Fibroblast of lung (primary cell): ENCODE measurements at regions not wholly inside any gene's neighbourhood (a gene's known extent, or its start where the extent isn't known, plus 50 kb on each side); places are given as distances from the start of the nearest gene placed in this dataset.

Experiments
- DNase-seq, 2 donors: peaks; one replicate each; pipeline versions ENCODE4 v3.0.0 to v3.0.0-alpha.2; 2010; ENCODE audit warnings: low read depth in 2 of 2
- H2AFZ ChIP-seq: 2 replicates; pipeline ENCODE4 v1.5.1; 2012; ENCODE audit warnings: low read length, control low read depth, inconsistent platforms
- H3K27ac ChIP-seq: 2 replicates; pipeline ENCODE4 v1.5.1; 2011; ENCODE audit warnings: low read length, control low read depth; ENCODE audit not compliant: insufficient read depth
- H3K27me3 ChIP-seq: 2 replicates; pipeline ENCODE4 v1.5.1; 2011; ENCODE audit warnings: mild to moderate bottlenecking, low read length; ENCODE audit not compliant: control insufficient read depth, insufficient read depth
- H3K36me3 ChIP-seq: 2 replicates; pipeline ENCODE4 v1.5.1; 2011; ENCODE audit warnings: low read length; ENCODE audit not compliant: control insufficient read depth, insufficient read depth
- H3K4me1 ChIP-seq: 2 replicates; pipeline ENCODE4 v1.5.1; 2011; ENCODE audit warnings: low read length; ENCODE audit not compliant: control insufficient read depth, insufficient read depth; ENCODE audit errors: extremely low read depth
- H3K4me2 ChIP-seq: 2 replicates; pipeline ENCODE4 v1.5.1; 2011; ENCODE audit warnings: low read length, control low read depth; ENCODE audit not compliant: insufficient read depth; ENCODE audit errors: extremely low read depth
- H3K4me3 ChIP-seq, 4 experiments: fragments of 200-600 bp in 1 of 4; sonication (generic) in 1 of 4; replicated peaks in 1 of 4; 2 replicates each; pipeline ENCODE4 v1.5.1; 2011 to 2016; ENCODE audit warnings: low read length in 4 of 4, low read depth in 3 of 4, mild to moderate bottlenecking in 3 of 4, control low read depth in 2 of 4, inconsistent platforms in 1 of 4, mixed read lengths in 1 of 4; ENCODE audit not compliant: insufficient read depth in 1 of 4; ENCODE audit errors: control extremely low read depth in 1 of 4
- H3K79me2 ChIP-seq: 2 replicates; pipeline ENCODE4 v1.5.1; 2012; ENCODE audit warnings: mild to moderate bottlenecking, low read length, inconsistent platforms; ENCODE audit not compliant: control insufficient read depth, insufficient read depth
- H3K9ac ChIP-seq: 2 replicates; pipeline ENCODE4 v1.5.1; 2011; ENCODE audit warnings: mild to moderate bottlenecking, low read length, control low read depth; ENCODE audit not compliant: insufficient read depth
- H3K9me3 ChIP-seq: 2 replicates; pipeline ENCODE4 v1.5.1; 2012; ENCODE audit warnings: low read depth, low read length; ENCODE audit not compliant: control insufficient read depth, insufficient read depth
- H4K20me1 ChIP-seq: 2 replicates; pipeline ENCODE4 v1.5.1; 2011; ENCODE audit warnings: low read length; ENCODE audit not compliant: control insufficient read depth, insufficient read depth; ENCODE audit errors: extremely low read depth
- EZH2 ChIP-seq: IDR thresholded peaks from 2 replicates; pipeline ENCODE4 v1.5.1; 2012; ENCODE audit warnings: low read length, control low read depth, mild to moderate bottlenecking; ENCODE audit errors: missing control alignments
- TF ChIP-seq, protein P1 (sequence below), 2 donors: IDR thresholded peaks in 1 of 2; conservative IDR thresholded peaks in 1 of 2; 1 replicate in 1 of 2; 2 replicates in 1 of 2; pipeline ENCODE4 v1.5.1; 2011 to 2012; ENCODE audit warnings: low read length in 2 of 2, control low read depth in 1 of 2, inconsistent platforms in 1 of 2, low read depth in 1 of 2, mild to moderate bottlenecking in 1 of 2

GRCh38 chr5:102090770-102091169 lies 205.3 kb downstream of the SLCO4C1 start:
- no peak overlapping the region for H3K9ac ChIP-seq
- no peaks in the 10 kb centered on the region for H3K9me3 ChIP-seq
- H3K4me3 ChIP-seq = no peak overlapping the region
- H3K27ac ChIP-seq = no peak overlapping the region
- no peaks in the 10 kb centered on the region for H3K27me3 ChIP-seq
- DNase-seq = no peak
- no peaks in the 10 kb centered on the region for H3K79me2 ChIP-seq
- TF ChIP-seq, protein P1, sequence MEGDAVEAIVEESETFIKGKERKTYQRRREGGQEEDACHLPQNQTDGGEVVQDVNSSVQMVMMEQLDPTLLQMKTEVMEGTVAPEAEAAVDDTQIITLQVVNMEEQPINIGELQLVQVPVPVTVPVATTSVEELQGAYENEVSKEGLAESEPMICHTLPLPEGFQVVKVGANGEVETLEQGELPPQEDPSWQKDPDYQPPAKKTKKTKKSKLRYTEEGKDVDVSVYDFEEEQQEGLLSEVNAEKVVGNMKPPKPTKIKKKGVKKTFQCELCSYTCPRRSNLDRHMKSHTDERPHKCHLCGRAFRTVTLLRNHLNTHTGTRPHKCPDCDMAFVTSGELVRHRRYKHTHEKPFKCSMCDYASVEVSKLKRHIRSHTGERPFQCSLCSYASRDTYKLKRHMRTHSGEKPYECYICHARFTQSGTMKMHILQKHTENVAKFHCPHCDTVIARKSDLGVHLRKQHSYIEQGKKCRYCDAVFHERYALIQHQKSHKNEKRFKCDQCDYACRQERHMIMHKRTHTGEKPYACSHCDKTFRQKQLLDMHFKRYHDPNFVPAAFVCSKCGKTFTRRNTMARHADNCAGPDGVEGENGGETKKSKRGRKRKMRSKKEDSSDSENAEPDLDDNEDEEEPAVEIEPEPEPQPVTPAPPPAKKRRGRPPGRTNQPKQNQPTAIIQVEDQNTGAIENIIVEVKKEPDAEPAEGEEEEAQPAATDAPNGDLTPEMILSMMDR (conservative IDR thresholded peaks at IDR 0.05 in 1 of 2, IDR thresholded peaks at IDR 0.05 in 1 of 2; ENCODE audit: low read depth in 1 of 2, low read length in 2 of 2) = no peak
- TF ChIP-seq EZH2 = no peak
- H3K4me2 ChIP-seq = no peak overlapping the region
- no peaks in the 10 kb centered on the region for H3K36me3 ChIP-seq
- H2AFZ ChIP-seq = no peak overlapping the region
- no peaks in the 10 kb centered on the region for H4K20me1 ChIP-seq
- no peaks in the 10 kb centered on the region for H3K4me1 ChIP-seq

- no peaks in the 10 kb centered on the region for H3K36me3 ChIP-seq
- no peak overlapping the region for H3K27ac ChIP-seq
- no peaks in the 10 kb centered on the region for H4K20me1 ChIP-seq
- H3K79me2 ChIP-seq = no peaks in the 10 kb centered on the region
- TF ChIP-seq, protein P1 (conservative IDR thresholded peaks at IDR 0.05 in 1 of 2, IDR thresholded peaks at IDR 0.05 in 1 of 2; ENCODE audit: low read depth in 1 of 2, low read length in 2 of 2) = no peak
- TF ChIP-seq EZH2 = no peak
- H3K9me3 ChIP-seq = no peaks in the 10 kb centered on the region
- no peak overlapping the region for H2AFZ ChIP-seq
- H3K4me1 ChIP-seq = no peaks in the 10 kb centered on the region
- DNase-seq = no peak
- H3K9ac ChIP-seq = no peak overlapping the region
- no peak overlapping the region for H3K4me2 ChIP-seq
- no peak overlapping the region for H3K4me3 ChIP-seq
- no peaks in the 10 kb centered on the region for H3K27me3 ChIP-seq
Measured at GRCh38 chr5:102089883-102090282, 206.2 kb downstream of the SLCO4C1 start.

DNA sequence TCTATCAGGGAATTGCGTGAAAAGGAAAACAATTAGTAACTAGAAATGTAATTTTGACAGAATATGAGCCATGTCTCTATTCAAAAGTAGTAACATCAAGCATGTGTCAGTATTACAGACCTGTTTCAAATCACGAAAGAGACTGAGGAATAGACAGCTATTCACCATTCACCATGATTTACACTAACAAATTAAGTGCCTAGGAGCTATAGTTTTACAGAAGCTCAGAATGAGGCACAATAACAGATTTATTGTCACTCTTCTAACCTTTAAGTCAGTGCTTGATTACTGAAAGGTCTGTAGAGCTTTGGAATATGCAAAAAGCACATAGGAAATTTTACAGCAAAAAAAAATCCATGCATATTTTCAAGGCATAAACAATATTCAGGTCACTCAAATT lies 208.2 kb downstream of the SLCO4C1 start:
- Histone ChIP-seq H3K36me3 (no peaks in the 10 kb centered on the region), H3K9ac (no peak overlapping the region), H3K4me1 (no peaks in the 10 kb centered on the region), H3K4me3 (no peak overlapping the region), H3K4me2 (no peak overlapping the region), H4K20me1 (no peaks in the 10 kb centered on the region), H3K27ac (no peak overlapping the region), H3K79me2 (no peaks in the 10 kb centered on the region), H3K9me3 (no peaks in the 10 kb centered on the region), H2AFZ (no peak overlapping the region), H3K27me3 (no peaks in the 10 kb centered on the region)
- DNase-seq = no peak
- TF ChIP-seq, protein P1 (conservative IDR thresholded peaks at IDR 0.05 in 1 of 2, IDR thresholded peaks at IDR 0.05 in 1 of 2; ENCODE audit: low read depth in 1 of 2, low read length in 2 of 2) = no peak
- TF ChIP-seq EZH2 = no peak
